Stimulated activated CD4-positive, alpha-beta T cell treated with anti-CD3 and anti-CD28 coated beads, Interleukin-2, amount 100 ng/mL, for 24 hours (primary cell): ENCODE measurements at regions not wholly inside any gene's neighbourhood (a gene's known extent, or its start where the extent isn't known, plus 50 kb on each side); places are given as distances from the start of the nearest gene placed in this dataset.

Experiments
- DNase-seq, 2 donors: peaks; one replicate each; pipeline ENCODE4 v3.0.0-alpha.2; 2020

DNA sequence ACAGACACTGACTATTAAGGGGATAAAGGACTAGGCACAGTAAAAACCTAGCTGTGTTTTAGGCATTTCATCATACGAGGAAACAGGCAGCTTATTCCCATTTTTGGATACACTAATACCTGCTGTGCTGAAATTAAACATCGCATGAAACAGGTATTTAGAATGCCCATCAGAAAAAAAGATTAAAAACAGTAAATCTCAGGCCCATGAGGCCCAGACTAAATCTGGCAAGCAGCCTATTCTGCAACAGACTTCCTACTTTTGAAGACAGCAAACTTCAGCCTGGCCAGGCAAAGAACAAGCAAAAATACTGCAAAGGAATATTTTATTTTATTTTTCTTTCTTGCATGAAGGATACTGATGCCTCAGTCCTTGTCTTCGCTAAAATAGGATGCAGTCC is 240.2 kb downstream of the LMO4 start:
- DNase-seq = no peak

GRCh38 chr1:87572008-87572407 is 243.3 kb downstream of the LMO4 start:
- no peak for DNase-seq

DNA sequence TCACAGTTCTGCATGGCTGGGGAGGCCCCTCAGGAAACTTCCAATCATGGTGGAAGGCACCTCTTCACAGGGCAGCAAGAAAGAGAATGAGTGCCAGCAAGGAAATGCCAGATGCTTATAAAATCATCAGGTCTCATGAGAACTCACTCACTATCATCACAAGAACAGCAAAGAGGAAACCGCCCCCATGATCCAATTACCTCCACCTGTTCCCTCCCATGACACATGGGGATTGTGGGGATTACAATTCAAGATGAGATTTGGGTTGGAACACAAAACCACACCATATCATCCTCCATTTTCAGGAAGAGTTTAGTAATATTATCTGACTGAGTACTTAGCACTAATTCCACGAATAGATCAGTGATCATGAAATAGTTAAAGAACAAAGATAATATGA is 244.2 kb downstream of the LMO4 start:
- no peak for DNase-seq

- DNase-seq = no peak
Observed at GRCh38 chr1:87575528-87575927, 246.8 kb downstream of the LMO4 start.

GRCh38 chr1:87578464-87578863 is 249.8 kb downstream of the LMO4 start:
- DNase-seq = no peak

GRCh38 chr1:87583459-87583858 is 254.8 kb downstream of the LMO4 start:
- no peak for DNase-seq

GRCh38 chr1:87584586-87584985 is 255.9 kb downstream of the LMO4 start:
- DNase-seq = no peak

DNA sequence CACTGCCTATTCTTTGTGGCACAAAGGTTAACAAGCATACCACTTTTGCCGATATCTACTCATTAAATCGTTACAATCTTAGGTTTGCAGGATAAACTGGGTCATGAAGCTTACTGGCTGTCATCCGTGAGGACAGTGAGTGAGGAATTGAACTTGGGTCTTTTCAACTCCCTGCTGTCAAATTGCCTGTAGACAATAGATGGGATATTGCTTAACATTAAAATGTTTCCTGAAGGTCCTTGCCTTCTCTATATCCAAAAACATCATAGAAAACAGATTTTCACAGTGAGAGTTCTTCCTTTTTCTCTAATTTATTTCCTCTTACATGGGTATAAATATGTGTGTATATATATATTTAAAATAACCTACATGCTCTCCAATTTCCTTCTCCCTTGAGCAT is 257.8 kb downstream of the LMO4 start:
- no peak for DNase-seq

- no peak for DNase-seq
Observed at GRCh38 chr1:87588495-87588894, 259.8 kb downstream of the LMO4 start.

GRCh38 chr1:87591492-87591891 is 262.8 kb downstream of the LMO4 start:
- no peak for DNase-seq

DNA sequence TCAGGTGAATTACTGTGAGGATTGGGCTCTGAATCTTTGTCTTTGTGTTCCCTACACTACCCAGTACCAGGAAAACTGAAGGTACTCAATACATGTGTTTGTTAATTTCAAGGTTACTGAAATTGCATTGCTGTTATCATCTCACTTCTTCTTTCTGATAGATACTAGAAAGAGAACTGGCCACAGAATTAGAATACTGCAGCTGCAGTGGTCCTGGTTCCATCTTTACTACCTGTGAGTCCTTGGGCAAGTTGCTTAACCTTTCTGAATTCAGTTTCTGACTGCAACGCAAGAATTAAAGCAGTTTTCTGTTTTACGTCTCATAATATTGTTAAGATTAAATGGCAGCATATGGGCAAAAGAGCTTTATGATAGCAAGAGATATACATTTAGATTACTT is 263.5 kb downstream of the LMO4 start:
- DNase-seq = no peak

- DNase-seq = no peak
Observed at GRCh38 chr1:87594736-87595383, 266.2 kb downstream of the LMO4 start.

DNA sequence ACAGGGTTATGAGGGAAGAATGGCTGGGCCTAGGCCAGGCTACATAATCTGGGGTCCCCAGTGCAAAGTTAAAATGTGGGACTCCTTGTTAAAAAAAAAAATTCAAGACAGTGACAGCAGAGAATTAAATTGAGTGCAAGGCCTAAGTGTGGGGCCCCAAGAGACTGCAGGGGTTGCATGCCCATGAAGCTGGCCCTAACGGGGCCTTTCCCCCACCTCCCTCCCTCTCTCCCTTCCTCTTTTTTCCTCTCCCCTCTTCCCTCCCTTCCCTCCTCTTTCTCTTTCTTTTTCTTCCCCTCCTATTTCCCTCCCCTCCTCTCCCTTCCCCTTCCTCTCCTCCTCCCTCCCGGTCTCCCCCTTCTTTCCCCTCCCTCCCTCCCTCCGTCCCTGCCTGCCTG is 266.7 kb downstream of the LMO4 start:
- DNase-seq = no peak

DNA sequence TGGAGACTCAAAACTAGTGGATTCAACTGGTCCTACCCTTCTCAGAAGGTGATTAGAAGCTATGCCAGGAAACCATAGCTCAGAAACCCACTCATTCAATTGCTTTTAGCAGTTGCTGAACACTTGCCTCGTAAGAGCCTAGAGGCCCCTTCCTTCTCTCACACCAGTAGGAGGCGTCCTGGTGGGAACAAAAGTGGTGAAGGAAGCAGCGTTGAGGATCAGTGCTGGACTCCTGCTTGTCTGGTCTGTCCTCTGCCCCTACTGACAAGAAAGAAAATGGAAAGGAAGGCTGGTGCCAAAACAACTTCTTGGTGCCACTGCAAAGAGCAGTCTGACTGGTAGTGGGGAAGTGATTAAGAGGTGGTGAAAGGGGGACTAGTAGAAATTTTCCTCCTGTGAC is 269.7 kb downstream of the LMO4 start:
- no peak for DNase-seq

DNA sequence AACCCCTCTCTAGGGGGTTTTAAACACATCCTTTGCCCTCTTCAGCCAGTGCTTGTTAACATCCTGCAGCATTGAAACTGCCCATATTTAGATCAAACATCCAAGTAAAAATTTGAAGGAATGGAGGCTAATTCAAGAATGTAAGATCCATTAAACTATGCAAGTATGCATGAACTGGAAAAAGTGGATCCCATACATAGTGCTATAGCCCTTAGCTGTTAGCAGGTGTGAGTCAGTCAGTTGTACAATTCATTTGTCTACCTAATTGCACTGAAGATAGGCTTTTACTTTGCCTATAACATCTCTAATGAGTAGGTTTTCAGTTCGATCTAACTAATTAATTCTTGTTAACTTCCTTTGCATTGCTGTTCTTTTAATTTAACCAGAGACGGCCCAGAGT is 270.9 kb downstream of the LMO4 start:
- no peak for DNase-seq

GRCh38 chr1:87600055-87600850 is 271.6 kb downstream of the LMO4 start:
- no peak for DNase-seq

DNA sequence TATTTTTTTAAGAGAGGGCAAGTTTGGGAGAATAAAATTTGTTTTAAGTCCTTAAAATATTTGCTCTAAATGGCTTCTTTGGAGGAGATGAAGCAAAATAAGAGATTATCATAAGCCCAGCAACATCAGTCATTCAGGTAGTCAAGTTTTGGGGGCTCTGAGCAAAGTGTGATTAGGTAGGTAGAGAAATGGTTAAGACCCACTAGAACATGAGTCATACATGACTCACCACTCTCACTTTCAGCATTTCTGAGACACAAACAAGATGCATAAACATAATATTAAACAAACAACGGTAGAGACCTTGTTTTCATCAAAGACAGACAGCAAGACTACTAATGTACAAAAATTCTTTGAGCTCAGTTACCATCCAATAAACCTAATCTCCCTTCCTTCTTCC is 272.2 kb downstream of the LMO4 start:
- no peak for DNase-seq

- DNase-seq = no peak
Observed at GRCh38 chr1:87603626-87604025, 274.9 kb downstream of the LMO4 start.

GRCh38 chr1:87612956-87613355 is 284.3 kb downstream of the LMO4 start:
- no peak for DNase-seq

DNA sequence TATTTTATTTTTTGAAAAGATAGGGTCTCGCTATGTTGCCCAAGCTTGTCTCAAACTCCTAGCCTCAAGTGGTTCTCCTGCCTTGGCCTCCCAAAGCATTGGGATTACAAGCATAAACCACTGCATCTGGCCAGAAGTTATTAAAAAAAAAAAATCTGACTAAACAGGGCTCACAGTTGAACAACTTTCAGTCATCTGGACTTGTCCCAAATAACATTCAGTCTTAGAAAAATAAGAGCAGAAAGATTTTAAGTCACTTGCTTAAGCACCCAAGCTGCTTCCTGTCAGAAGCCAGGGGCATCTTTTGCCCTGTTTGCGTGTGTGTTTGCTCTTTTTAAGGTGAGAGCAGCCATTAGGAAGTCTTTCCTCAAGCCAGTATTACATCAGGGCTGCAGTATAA is 286.8 kb downstream of the LMO4 start:
- no peak for DNase-seq

GRCh38 chr1:87615901-87616300 is 287.2 kb downstream of the LMO4 start:
- DNase-seq = no peak

DNA sequence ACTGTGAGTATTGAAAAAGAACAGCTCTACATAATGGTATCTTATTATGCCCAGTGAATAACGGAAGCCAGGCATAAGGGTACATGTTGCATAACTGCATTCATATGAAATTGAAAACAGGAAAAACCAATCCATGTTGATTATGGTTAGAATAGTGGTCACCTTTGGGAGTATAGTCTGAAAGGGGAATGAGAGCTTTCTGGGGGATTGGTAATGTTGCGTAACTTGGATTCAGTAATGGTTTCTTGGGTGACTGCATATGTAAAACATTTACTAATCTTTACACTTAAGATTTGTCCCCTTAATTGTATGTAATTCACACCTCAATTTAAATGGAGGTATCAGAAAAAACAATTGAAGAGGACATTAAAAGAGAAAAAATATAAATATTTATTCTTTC is 292.1 kb downstream of the LMO4 start:
- DNase-seq = no peak

- DNase-seq = no peak
Observed at GRCh38 chr1:87629673-87630072, 301.0 kb downstream of the LMO4 start.

DNA sequence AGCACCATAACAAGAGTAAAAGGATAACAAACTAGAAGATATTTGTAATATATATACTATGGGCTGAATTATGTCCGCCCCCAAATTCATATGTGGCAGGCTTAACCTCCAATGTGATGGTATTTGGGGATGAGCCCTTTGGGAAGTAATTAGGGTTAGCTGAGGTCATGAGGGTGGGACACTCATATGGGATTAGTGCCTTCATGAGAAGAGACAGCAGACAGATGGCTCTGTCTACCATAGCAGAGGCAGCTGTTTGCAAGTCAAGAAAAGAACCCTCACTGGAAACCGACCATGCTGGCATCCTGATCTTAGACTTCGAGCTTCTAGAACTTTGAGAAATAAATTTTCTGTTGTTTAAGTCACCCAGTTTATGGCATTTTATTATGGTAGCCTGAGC is 303.6 kb downstream of the LMO4 start:
- no peak for DNase-seq
